ENCODE measurements at regions not wholly inside any gene's neighbourhood (a gene's known extent, or its start where the extent isn't known, plus 50 kb on each side); places are given as distances from the start of the nearest gene placed in this dataset.

DNA sequence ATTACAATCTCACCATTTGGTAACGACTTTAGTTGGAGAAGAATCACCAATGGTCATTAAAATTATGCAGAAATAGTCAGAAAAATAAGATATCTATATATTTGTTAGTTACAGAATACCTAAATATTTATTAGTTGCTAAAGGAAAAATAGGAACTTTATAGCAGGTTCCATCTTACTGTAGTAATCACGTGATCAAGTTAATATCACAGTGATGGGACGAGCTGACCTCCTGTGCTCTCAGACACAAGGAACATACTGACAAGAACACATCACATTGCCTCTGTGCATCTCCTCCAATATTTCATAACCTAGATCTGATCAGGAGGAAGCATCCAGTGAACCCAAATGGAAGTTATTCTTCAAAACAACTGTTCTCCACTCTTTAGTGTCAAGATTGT is 215.3 kb downstream of the GALR1 start:
- no peak for TF ChIP-seq POLR2A (IDR thresholded peaks at IDR 0.05)
- TF ChIP-seq, protein P1, sequence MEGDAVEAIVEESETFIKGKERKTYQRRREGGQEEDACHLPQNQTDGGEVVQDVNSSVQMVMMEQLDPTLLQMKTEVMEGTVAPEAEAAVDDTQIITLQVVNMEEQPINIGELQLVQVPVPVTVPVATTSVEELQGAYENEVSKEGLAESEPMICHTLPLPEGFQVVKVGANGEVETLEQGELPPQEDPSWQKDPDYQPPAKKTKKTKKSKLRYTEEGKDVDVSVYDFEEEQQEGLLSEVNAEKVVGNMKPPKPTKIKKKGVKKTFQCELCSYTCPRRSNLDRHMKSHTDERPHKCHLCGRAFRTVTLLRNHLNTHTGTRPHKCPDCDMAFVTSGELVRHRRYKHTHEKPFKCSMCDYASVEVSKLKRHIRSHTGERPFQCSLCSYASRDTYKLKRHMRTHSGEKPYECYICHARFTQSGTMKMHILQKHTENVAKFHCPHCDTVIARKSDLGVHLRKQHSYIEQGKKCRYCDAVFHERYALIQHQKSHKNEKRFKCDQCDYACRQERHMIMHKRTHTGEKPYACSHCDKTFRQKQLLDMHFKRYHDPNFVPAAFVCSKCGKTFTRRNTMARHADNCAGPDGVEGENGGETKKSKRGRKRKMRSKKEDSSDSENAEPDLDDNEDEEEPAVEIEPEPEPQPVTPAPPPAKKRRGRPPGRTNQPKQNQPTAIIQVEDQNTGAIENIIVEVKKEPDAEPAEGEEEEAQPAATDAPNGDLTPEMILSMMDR (IDR thresholded peaks at IDR 0.05), result no peak

All from vagina (tissue), 2 donors.